ENCODE measurements at regions not wholly inside any gene's neighbourhood (a gene's known extent, or its start where the extent isn't known, plus 50 kb on each side); places are given as distances from the start of the nearest gene placed in this dataset.

GRCh38 chr5:23583081-23583480 is 75.7 kb downstream of the PRDM9 start:
- TF ChIP-seq CTCF (conservative IDR thresholded peaks at IDR 0.05 in 1 of 2, IDR thresholded peaks at IDR 0.05 in 1 of 2; ENCODE audit: extremely low read depth in 1 of 2, insufficient read depth in 1 of 2, low read depth in 1 of 2, low read length in 2 of 2) = no peak
- no peak for TF ChIP-seq EZH2 (IDR thresholded peaks at IDR 0.05; ENCODE audit: borderline replicate concordance, low read length)

Data from mammary epithelial cell (primary cell).